GM18520 (cell line): ENCODE measurements at regions not wholly inside any gene's neighbourhood (a gene's known extent, or its start where the extent isn't known, plus 50 kb on each side); places are given as distances from the start of the nearest gene placed in this dataset.

ENCODE experiments used
- ATAC-seq: cut with Tn5 transposase; IDR thresholded peaks from one replicate; pipeline ENCODE4 v1.9.1; 2021; ENCODE audit not compliant: unreplicated experiment

GRCh38 chr4:176441594-176441993 is 121.8 kb downstream of the SPCS3 start:
- ATAC-seq, result peak; percentile 32

DNA sequence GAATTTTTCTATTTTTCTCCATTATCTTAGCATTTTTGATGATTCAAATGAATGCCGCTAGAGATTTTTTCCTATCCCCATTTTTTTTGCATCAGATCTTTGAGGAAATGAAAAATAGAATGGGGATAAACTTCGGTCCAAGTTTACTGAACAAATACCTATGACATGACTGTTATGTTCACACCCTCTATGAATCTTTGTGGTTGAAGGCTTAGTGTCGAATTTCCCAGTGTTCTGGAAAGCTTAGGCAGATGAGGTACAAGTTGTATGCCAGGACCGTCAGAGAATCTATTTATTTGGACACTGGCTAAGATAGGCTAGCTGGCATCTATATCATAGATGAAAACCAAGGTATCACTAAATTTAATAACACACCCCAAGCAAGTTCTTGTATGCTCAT is 123.4 kb downstream of the SPCS3 start:
- no peak for ATAC-seq

DNA sequence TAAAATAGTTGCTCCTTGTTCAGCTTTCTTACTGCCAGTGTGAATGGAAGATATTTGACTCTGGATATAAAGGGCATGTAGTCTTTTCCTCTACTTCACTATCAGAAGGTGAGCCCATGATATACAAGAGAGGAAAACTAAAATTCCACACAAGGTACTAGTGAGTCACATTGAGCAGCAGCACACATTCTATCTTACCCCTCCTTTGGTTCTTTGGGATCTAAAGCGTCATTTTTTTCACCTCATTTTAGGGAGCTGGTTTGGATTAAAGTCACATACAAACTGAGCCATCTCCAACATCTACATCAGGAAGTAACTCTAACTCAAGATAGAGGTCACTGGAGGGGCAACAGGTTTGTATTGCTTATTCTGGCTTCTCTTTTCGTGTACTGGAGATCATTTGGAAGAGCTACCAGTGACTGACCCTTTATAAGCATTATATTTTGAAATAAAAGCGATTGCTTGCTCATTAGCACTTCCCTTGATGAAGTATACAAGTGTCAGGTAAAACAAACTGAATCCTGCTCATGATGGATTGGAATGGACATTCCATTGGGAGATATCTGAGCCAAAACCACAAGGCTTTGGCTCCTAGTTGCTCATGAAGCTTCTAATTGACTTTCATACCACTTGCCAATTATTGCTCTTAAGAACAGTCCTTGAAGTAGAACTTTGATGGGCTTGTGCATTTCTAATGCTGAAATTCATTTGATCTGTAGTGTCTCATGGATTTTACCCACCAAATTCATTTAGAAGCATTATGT is 124.1 kb downstream of the SPCS3 start:
- no peak for ATAC-seq

GRCh38 chr4:176444741-176445140 is 125.0 kb downstream of the SPCS3 start:
- ATAC-seq, result no peak

DNA sequence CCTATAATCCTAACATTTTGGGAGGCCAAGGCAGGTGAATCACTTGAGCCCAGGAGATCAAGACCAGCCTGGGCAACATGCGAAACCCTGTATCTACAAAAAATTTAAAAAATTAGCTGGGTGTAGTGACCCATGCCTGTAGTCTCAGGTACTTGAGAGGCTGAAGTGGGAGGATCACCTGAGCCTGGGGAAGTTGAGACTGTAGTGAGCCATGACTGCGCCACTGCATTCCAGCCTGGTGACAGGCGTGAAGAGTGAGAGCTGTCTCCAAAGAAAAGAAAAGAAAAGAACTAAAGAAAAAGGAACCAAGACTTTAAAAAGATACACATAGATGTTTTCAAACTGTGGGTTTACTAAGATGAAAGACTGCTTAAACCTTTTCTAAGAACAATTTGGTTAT is 129.0 kb downstream of the SPCS3 start:
- no peak for ATAC-seq

DNA sequence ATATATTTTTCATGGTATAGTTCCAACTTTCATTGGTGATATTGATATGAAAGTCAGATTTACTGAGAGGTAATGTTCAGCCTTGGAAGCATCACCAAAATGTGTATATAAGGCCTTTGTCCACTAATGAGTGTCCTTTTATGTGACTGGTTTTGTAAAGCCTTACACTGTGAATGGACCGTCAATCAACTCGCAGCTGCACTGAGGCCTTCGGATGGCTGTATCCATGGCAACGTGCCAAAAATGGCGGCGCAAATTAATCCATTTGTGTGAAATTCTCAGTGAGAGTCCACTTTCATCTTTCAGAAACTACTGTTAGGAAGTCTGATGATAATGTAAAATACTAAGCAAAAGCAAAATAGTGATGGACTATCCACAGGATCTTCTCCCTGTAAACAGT is 131.7 kb downstream of the SPCS3 start:
- no peak for ATAC-seq

GRCh38 chr4:176453079-176453478 is 133.3 kb downstream of the SPCS3 start:
- ATAC-seq, result no peak

GRCh38 chr4:176453658-176454057 is 133.9 kb downstream of the SPCS3 start:
- no peak for ATAC-seq

- peak; percentile 98 for ATAC-seq
Measured at GRCh38 chr4:176464748-176465147, 145.0 kb downstream of the SPCS3 start.

GRCh38 chr4:176467001-176467400 is 147.2 kb downstream of the SPCS3 start:
- no peak for ATAC-seq

GRCh38 chr4:176469546-176469945 is 149.8 kb downstream of the SPCS3 start:
- no peak for ATAC-seq

DNA sequence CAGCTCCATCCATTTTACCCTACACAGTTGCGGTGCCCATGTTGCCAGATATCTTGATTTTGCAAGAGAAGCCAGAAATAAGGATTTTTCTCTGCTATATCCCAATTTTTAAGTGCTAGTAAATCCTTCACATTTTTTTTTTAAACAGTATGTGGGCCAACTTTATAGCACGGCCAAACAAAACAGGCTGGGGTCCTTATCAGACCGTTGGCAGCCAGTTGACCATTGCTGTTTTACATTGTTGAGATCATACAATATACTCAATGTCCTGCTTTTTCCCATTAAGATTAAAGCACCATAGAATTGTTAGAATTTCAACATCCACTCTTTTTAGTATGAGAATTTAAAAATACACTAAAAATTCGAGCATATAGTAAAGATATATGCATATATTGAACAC is 150.9 kb downstream of the SPCS3 start:
- ATAC-seq, result no peak

DNA sequence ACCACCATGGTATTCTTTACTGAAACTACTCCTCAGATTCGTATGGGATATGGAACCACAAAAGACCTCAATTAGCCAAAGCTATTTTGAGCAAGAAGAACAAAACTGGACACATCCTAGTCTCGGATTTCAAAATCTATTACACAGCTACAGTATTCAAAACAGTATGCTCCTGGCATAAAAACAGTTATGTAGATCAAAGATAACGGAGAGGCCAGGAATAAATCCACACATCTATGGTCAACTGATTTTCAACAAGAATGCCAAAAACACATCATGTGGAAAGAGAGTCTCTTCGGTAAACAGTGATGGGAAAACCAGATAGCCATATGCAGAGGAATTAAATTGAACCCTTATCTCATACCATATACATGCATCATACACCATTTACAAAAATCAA is 155.3 kb downstream of the SPCS3 start:
- ATAC-seq, result no peak

DNA sequence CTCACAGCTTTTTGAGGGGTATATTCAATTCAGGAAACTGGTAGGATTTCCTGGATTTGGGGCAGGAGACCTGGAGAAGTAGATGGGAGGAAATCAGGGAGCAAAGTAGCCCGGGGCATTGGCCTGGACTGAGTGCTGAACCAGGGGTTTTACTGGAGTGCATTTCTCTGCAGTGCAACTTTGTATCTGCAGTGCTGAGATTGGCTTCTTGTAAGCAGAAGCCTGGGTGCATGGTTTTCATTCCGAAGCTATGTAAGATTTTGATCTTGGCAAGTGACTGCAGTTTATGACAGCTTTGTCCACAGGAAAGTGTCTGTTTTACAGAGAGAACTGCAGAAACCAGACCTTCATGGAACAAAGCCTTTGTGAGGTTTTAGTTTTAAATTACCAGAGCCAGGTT is 158.3 kb downstream of the SPCS3 start:
- no peak for ATAC-seq

- ATAC-seq, result peak; percentile 53
Measured at GRCh38 chr4:176479767-176480166, 160.0 kb downstream of the SPCS3 start.

- no peak for ATAC-seq
Measured at GRCh38 chr4:176482972-176483371, 163.2 kb downstream of the SPCS3 start.

DNA sequence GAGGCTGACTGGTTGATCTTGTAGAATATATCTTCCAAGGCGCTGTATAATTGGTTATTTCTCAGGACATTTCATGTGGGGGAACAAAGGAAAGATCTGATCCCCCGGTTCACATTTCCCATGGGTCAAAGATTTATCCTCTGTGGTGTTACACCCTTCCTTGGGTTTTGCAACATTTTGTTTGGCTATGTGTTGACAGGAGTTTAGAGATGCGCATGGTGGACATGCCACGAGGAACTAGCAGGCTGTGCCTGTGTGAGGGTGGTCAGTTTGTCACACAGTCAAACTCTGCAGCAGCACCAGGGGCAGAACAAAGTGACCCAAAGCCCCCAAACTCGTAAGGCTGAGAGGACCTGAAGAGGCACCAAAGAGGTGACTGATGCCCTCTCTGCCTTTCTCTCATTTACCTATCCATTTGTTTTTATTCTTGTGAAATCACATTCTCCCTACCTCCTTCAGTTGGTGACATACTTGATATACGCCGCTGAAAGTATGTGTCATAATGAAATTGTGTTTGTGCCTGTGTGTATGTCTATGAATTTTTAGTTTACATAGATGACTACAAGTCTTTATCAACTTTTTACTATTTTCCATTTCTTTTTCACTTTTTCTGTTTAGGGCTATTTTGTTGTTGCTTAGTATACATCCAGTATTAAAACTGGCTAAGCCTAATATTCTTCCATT is 164.7 kb downstream of the SPCS3 start:
- no peak for ATAC-seq

GRCh38 chr4:176489001-176489400 is 169.2 kb downstream of the SPCS3 start:
- ATAC-seq, result no peak

- ATAC-seq, result peak; percentile 100
Measured at GRCh38 chr4:176492646-176493302, 173.0 kb downstream of the SPCS3 start.

- no peak for ATAC-seq
Measured at GRCh38 chr4:176498617-176499256, 179.0 kb downstream of the SPCS3 start.

GRCh38 chr4:176499518-176499917 is 179.8 kb downstream of the SPCS3 start:
- no peak for ATAC-seq

- no peak for ATAC-seq
Measured at GRCh38 chr4:176500894-176501293, 181.1 kb downstream of the SPCS3 start.
